HCT116 (cell line): ENCODE measurements at regions not wholly inside any gene's neighbourhood (a gene's known extent, or its start where the extent isn't known, plus 50 kb on each side); places are given as distances from the start of the nearest gene placed in this dataset.
A peak's percentile ranks its signal among the peaks of the same experiment; 100 is the strongest.

Experiments used
- ATAC-seq: fragments of 200-7000 bp; cut with Tn5 transposase; 2 replicates; pipeline ENCODE4 v1.9.1; 2020; ENCODE audit warnings: mild to moderate bottlenecking, moderate library complexity
- BruUV-seq: library from RNA; stranded (reverse); fragments of 400-500 nt; replicated peaks from 2 replicates; lab custom pipeline; 2021; lab: Mats Ljungman, UMichigan
- CTCF ChIA-PET: fragments of 300-600 bp; sonication (Branson Sonifier 250); formaldehyde crosslinking; loops from one replicate; lab custom pipeline; 2021; ENCODE audit warnings: antibody characterized with exemption; lab: Charles Lee
- POLR2A ChIA-PET: fragments of 300-600, 350-600 bp; sonication (Branson Sonifier 250); formaldehyde crosslinking; loops from one replicate; lab custom pipeline; 2021; ENCODE audit warnings: antibody characterized with exemption; lab: Charles Lee
- RAD21 ChIA-PET, 2 experiments: fragments of 300-600 bp; sonication (Branson Sonifier 250); formaldehyde crosslinking; loops; one replicate each; lab custom pipeline; 2023; ENCODE audit warnings: low total read pairs in 2 of 2; ENCODE audit not compliant: uncharacterized antibody in 2 of 2, unreplicated experiment in 2 of 2, low non-redundant PET in 1 of 2; lab: Charles Lee
- DNase-seq: peaks from one replicate; pipeline ENCODE4 v3.0.0-alpha.2; 2010; ENCODE audit warnings: low read depth, low spot score
- H2AFZ ChIP-seq: fragments of 200-600 bp; shearing (Covaris generic), sonication (generic); 2 replicates; pipeline ENCODE4 v1.6.1; 2017; ENCODE audit warnings: low read depth, mixed run types, mixed read lengths, antibody characterized with exemption, low read length; ENCODE audit not compliant: poor library complexity, severe bottlenecking
- H3K27ac ChIP-seq: 2 replicates; pipeline ENCODE4 v1.5.1; 2012; ENCODE audit warnings: low read depth, low read length
- H3K27me3 ChIP-seq: fragments of 200-600 bp; sonication (generic); 2 replicates; pipeline ENCODE4 v1.6.1; 2016; ENCODE audit warnings: mixed run types, low read length, mixed read lengths; ENCODE audit not compliant: insufficient read depth
- H3K36me3 ChIP-seq, 2 experiments: fragments of 200-500 bp in 1 of 2; fragments of 200-600 bp in 1 of 2; sonication (Bioruptor generic) in 1 of 2; sonication (generic) in 1 of 2; 2 replicates each; pipeline versions ENCODE4 v1.5.1 to v1.6.1; 2014 to 2016; ENCODE audit warnings: low read length in 2 of 2, inconsistent platforms in 1 of 2, mixed read lengths in 1 of 2, mixed run types in 1 of 2; ENCODE audit not compliant: insufficient read depth in 2 of 2, control insufficient read depth in 1 of 2
- H3K4me1 ChIP-seq, 2 experiments: fragments of 200-600 bp in 1 of 2; sonication (generic) in 1 of 2; 2 replicates each; pipeline versions ENCODE4 v1.5.1 to v1.6.1; 2012 to 2017; ENCODE audit warnings: low read length in 2 of 2, inconsistent platforms in 1 of 2, mild to moderate bottlenecking in 1 of 2, mixed read lengths in 1 of 2, mixed run types in 1 of 2, moderate library complexity in 1 of 2; ENCODE audit not compliant: insufficient read depth in 2 of 2, control insufficient read depth in 1 of 2
- H3K4me2 ChIP-seq: fragments of 200-600 bp; sonication (generic); 2 replicates; pipeline ENCODE4 v1.6.1; 2017; ENCODE audit warnings: mixed run types, low read length, mixed read lengths
- H3K4me3 ChIP-seq, 2 experiments: fragments of 200-600 bp in 1 of 2; sonication (generic) in 1 of 2; replicated peaks in 1 of 2; 2 replicates each; pipeline ENCODE4 v1.5.1; 2011 to 2016; ENCODE audit warnings: low read length in 2 of 2, control low read depth in 1 of 2, low read depth in 1 of 2, mild to moderate bottlenecking in 1 of 2, mixed read lengths in 1 of 2, mixed run types in 1 of 2
- H3K79me2 ChIP-seq: fragments of 200-600 bp; sonication (generic); 2 replicates; pipeline ENCODE4 v1.6.1; 2017; ENCODE audit warnings: mild to moderate bottlenecking, mixed run types, low read length, moderate library complexity, mixed read lengths; ENCODE audit not compliant: insufficient read depth
- H3K9ac ChIP-seq: fragments of 200-600 bp; sonication (generic); 2 replicates; pipeline ENCODE4 v1.6.1; 2016; ENCODE audit warnings: low read length, mixed read lengths
- H3K9me2 ChIP-seq: fragments of 200-600 bp; sonication (generic), shearing (Covaris generic); 2 replicates; pipeline ENCODE4 v1.6.1; 2017; ENCODE audit warnings: mixed run types, mild to moderate bottlenecking, moderate library complexity; ENCODE audit not compliant: insufficient read depth
- H3K9me3 ChIP-seq, 2 experiments: fragments of 200-500 bp in 1 of 2; fragments of 200-600 bp in 1 of 2; sonication (Bioruptor generic) in 1 of 2; sonication (generic) in 1 of 2; 2 replicates each; pipeline ENCODE4 v1.6.1; 2014 to 2017; ENCODE audit warnings: low read length in 2 of 2, mixed read lengths in 2 of 2, inconsistent platforms in 1 of 2, low read depth in 1 of 2, mild to moderate bottlenecking in 1 of 2, mixed run types in 1 of 2, moderate library complexity in 1 of 2; ENCODE audit not compliant: control insufficient read depth in 1 of 2, insufficient read depth in 1 of 2
- H4K20me1 ChIP-seq: fragments of 200-600 bp; sonication (generic), shearing (Covaris generic); 2 replicates; pipeline ENCODE4 v1.6.1; 2017; ENCODE audit warnings: mixed run types, mild to moderate bottlenecking, moderate library complexity; ENCODE audit not compliant: insufficient read depth
- ATF3 ChIP-seq: IDR thresholded peaks from 2 replicates; pipeline ENCODE4 v1.6.1; 2012
- CBX3 ChIP-seq: IDR thresholded peaks from 2 replicates; pipeline ENCODE4 v1.6.1; 2012; ENCODE audit warnings: low read depth
- CEBPB ChIP-seq: IDR thresholded peaks from 2 replicates; pipeline ENCODE4 v1.6.1; 2012; ENCODE audit warnings: low read depth
- CTCF ChIP-seq, 3 experiments: fragments of 200-600 bp in 1 of 3; sonication (generic) in 1 of 3; IDR thresholded peaks in 2 of 3; conservative IDR thresholded peaks in 1 of 3; 2 replicates each; pipeline ENCODE4 v1.5.1; 2012 to 2017; ENCODE audit warnings: low read depth in 2 of 3, low read length in 2 of 3, antibody characterized with exemption in 1 of 3, borderline replicate concordance in 1 of 3, control low read depth in 1 of 3, mild to moderate bottlenecking in 1 of 3, mixed read lengths in 1 of 3, mixed run types in 1 of 3, moderate library complexity in 1 of 3; ENCODE audit not compliant: insufficient read depth in 1 of 3
- EZH2 ChIP-seq: fragments of 200-600 bp; sonication (generic); IDR thresholded peaks from 2 replicates; pipeline ENCODE4 v1.6.1; 2017; ENCODE audit warnings: antibody characterized with exemption, mixed run types
- POLR2AphosphoS5 ChIP-seq: IDR thresholded peaks from 2 replicates; pipeline ENCODE4 v1.6.1; 2011; ENCODE audit warnings: mild to moderate bottlenecking, low read depth, low read length, moderate library complexity
- RAD21 ChIP-seq: IDR thresholded peaks from 2 replicates; pipeline ENCODE4 v1.6.1; 2012; ENCODE audit warnings: low read depth, mild to moderate bottlenecking
- SP1 ChIP-seq: IDR thresholded peaks from 2 replicates; pipeline ENCODE4 v1.6.1; 2012; ENCODE audit warnings: low read depth
- TCF7L2 ChIP-seq: IDR thresholded peaks from 2 replicates; pipeline ENCODE4 v1.7.0; 2011; ENCODE audit warnings: borderline replicate concordance, inconsistent platforms; ENCODE audit not compliant: insufficient read depth, insufficient read length; ENCODE audit errors: extremely low read depth
- YY1 ChIP-seq: IDR thresholded peaks from 2 replicates; pipeline ENCODE4 v1.6.1; 2011; ENCODE audit warnings: low read length, low read depth, moderate library complexity, mild to moderate bottlenecking; ENCODE audit not compliant: insufficient replicate concordance; ENCODE audit errors: extremely low read depth
- intact Hi-C: fragments of 100-400 bp; cut with micrococcal nuclease; formaldehyde crosslinking; loops from 2 replicates; pipeline ENCODE4 v1.10.0; 2022
- TF ChIP-seq, protein P1 (sequence below): IDR thresholded peaks from 2 replicates; pipeline ENCODE4 v1.6.1; 2012

DNA sequence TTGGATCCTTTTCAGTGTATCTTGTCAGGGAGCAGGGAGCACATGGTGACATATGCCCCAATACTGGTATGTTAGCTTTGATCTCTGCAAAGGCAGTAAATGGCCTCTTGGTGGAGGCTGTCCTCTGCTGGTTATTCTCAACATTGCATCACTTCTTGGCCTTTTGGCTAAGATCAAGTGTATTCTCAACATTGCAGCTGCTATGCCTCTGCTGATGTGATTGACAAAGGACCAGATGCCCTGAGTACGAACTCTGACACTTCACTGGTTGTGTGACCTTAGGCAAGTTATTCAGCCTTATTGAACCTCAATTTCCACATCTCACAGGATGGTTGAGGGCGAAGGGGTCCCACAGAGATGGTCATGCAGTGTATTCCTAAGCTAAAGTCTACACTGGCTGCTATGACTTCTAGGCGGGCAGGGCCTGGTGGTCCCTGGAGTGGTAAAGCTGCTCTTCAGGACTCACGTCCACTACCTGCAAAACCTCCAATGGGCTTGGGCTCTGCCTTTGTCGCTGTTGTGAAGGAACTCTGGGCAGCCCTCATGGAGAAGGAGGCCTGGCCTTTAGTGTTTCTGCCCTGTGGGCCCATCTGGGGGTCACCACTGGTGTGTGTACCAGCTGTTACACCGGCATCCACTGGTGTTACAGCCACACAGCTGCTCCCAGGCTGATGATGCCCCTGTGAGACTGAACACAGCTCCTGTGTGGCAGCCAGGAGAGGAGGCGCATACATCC is 64.8 kb downstream of the DNTTIP2 start:
- no peaks in the 10 kb centered on the region for H3K36me3 ChIP-seq
- peak overlapping the region; percentile 32 for H2AFZ ChIP-seq
- no peaks in the 10 kb centered on the region for H3K27me3 ChIP-seq
- no peaks in the 10 kb centered on the region for H3K9me3 ChIP-seq
- ChIA-PET RAD21 (interaction anchor here (0.8 to 3.4 kb wide), 9 partner anchors 30 to 184 kb away, joined by 3 to 59 read pairs (median 4); partner anchors contain the start of gene BCAR3 (in 1 of the 2)), POLR2A (interaction anchor here (0.8 to 2.4 kb wide), 7 partner anchors 112 to 366 kb away, joined by 3 to 10 read pairs (median 6); partner anchors contain the start of genes BCAR3 and FNBP1L), CTCF (interaction anchor here (0.8 to 5.3 kb wide), 33 partner anchors 9 to 734 kb away, joined by 3 to 208 read pairs (median 6); partner anchors contain the start of genes BCAR3, DR1 and FNBP1L)
- H3K4me2 ChIP-seq: peak overlapping the region; percentile 59
- no peaks in the 10 kb centered on the region for H3K79me2 ChIP-seq
- ATAC-seq (peak; percentile 81), DNase-seq (peak; percentile 82)
- H3K4me1 ChIP-seq: peaks cover 8 to 34% of the 10 kb centered on the region in 2 experiments
- H3K4me3 ChIP-seq: no peak overlapping the region
- H4K20me1 ChIP-seq: no peaks in the 10 kb centered on the region
- intact Hi-C loops: loop anchor here (1.0 to 10.0 kb wide), 5 partner anchors 77 to 509 kb away; partner anchors contain the start of genes BCAR3 and FNBP1L
- BruUV-seq: no TSS peak
- H3K9ac ChIP-seq: no peak overlapping the region; the same call in 1 of the 2 replicates
- no peak overlapping the region for H3K27ac ChIP-seq
- H3K9me2 ChIP-seq: no peaks in the 10 kb centered on the region
- TF ChIP-seq CBX3 (peak; percentile 82; the same call in 1 of the 2 replicates), POLR2AphosphoS5 (peak; percentile 28; the same call in 1 of the 2 replicates), ATF3 (no peak), RAD21 (peak; percentile 100), CEBPB (0 out of 2 replicates have a peak, but pooled peaks have one; percentile 57), TCF7L2 (peak; percentile 96), YY1 (peak; percentile 45), EZH2 (no peak), SP1 (no peak), CTCF (IDR thresholded peaks at IDR 0.05 in 2 of 3, conservative IDR thresholded peaks at IDR 0.05 in 1 of 3; ENCODE audit: borderline replicate concordance in 1 of 3, insufficient read depth in 1 of 3, low read depth in 2 of 3, low read length in 2 of 3) (peak; percentile 94 to 100 (median 96))
- TF ChIP-seq, protein P1, sequence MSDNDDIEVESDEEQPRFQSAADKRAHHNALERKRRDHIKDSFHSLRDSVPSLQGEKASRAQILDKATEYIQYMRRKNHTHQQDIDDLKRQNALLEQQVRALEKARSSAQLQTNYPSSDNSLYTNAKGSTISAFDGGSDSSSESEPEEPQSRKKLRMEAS: peak; percentile 90
